H9 (cell line): ENCODE measurements at regions not wholly inside any gene's neighbourhood (a gene's known extent, or its start where the extent isn't known, plus 50 kb on each side); places are given as distances from the start of the nearest gene placed in this dataset.
A peak's percentile ranks its signal among the peaks of the same experiment; 100 is the strongest.

Experiments used
- DNase-seq: peaks from one replicate; pipeline ENCODE4 v3.0.0-alpha.2; 2017
- H2AFZ ChIP-seq: one replicate; pipeline ENCODE4 v1.6.1; 2013; ENCODE audit warnings: mild to moderate bottlenecking, low read length, control low read depth, moderate library complexity
- H2AK5ac ChIP-seq: 2 replicates; pipeline ENCODE4 v1.6.1; 2013; ENCODE audit warnings: low read length, control low read depth, mixed read lengths; ENCODE audit not compliant: insufficient read length
- H2BK120ac ChIP-seq: one replicate; pipeline ENCODE4 v1.6.1; 2013; ENCODE audit warnings: low read depth, mild to moderate bottlenecking, low read length, control low read depth, inconsistent platforms; ENCODE audit not compliant: poor library complexity, severe bottlenecking
- H2BK12ac ChIP-seq: 2 replicates; pipeline ENCODE4 v1.6.1; 2013; ENCODE audit warnings: low read length, control low read depth, mixed read lengths, low read depth; ENCODE audit not compliant: insufficient read length
- H2BK15ac ChIP-seq: 2 replicates; pipeline ENCODE4 v1.6.1; 2013; ENCODE audit warnings: low read depth, low read length, control low read depth
- H2BK20ac ChIP-seq: one replicate; pipeline ENCODE4 v1.6.1; 2013; ENCODE audit warnings: low read depth, mild to moderate bottlenecking, low read length, control low read depth, inconsistent platforms; ENCODE audit not compliant: poor library complexity, severe bottlenecking
- H2BK5ac ChIP-seq: 2 replicates; pipeline ENCODE4 v1.6.1; 2013; ENCODE audit warnings: low read length, control low read depth, mixed read lengths; ENCODE audit not compliant: insufficient read length
- H3K14ac ChIP-seq: 2 replicates; pipeline ENCODE4 v1.6.1; 2013; ENCODE audit warnings: low read length, control low read depth; ENCODE audit not compliant: insufficient read depth
- H3K18ac ChIP-seq: 2 replicates; pipeline ENCODE4 v1.6.1; 2013; ENCODE audit warnings: low read depth, mild to moderate bottlenecking, mixed read lengths, low read length, control low read depth; ENCODE audit not compliant: insufficient read length
- H3K23ac ChIP-seq: 2 replicates; pipeline ENCODE4 v1.6.1; 2013; ENCODE audit warnings: low read length, control low read depth, mixed read lengths, low read depth; ENCODE audit not compliant: insufficient read length
- H3K23me2 ChIP-seq: 2 replicates; pipeline ENCODE4 v1.6.1; 2013; ENCODE audit warnings: low read depth, mild to moderate bottlenecking, mixed read lengths, low read length, control low read depth; ENCODE audit not compliant: insufficient read length, poor library complexity, severe bottlenecking
- H3K27ac ChIP-seq: 2 replicates; pipeline ENCODE4 v1.5.1; 2013; ENCODE audit warnings: low read length, control low read depth, mixed read lengths, low read depth; ENCODE audit not compliant: insufficient read length
- H3K27me3 ChIP-seq: 2 replicates; pipeline ENCODE4 v1.6.1; 2013; ENCODE audit warnings: low read length, control low read depth, inconsistent platforms; ENCODE audit not compliant: insufficient read depth
- H3K4ac ChIP-seq: 2 replicates; pipeline ENCODE4 v1.6.1; 2013; ENCODE audit warnings: low read depth, mild to moderate bottlenecking, control low read depth, inconsistent platforms, low read length, moderate library complexity
- H3K4me1 ChIP-seq: 2 replicates; pipeline ENCODE4 v1.6.1; 2013; ENCODE audit warnings: low read length, control low read depth, inconsistent platforms; ENCODE audit not compliant: insufficient read depth
- H3K4me2 ChIP-seq: 2 replicates; pipeline ENCODE4 v1.6.1; 2013; ENCODE audit warnings: low read length, control low read depth, mixed read lengths; ENCODE audit not compliant: insufficient read length, insufficient read depth
- H3K56ac ChIP-seq: 2 replicates; pipeline ENCODE4 v1.6.1; 2013; ENCODE audit warnings: low read depth, mild to moderate bottlenecking, mixed read lengths, low read length, control low read depth; ENCODE audit not compliant: insufficient read length
- H3K79me1 ChIP-seq: 2 replicates; pipeline ENCODE4 v1.6.1; 2013; ENCODE audit warnings: low read depth, mild to moderate bottlenecking, moderate library complexity, low read length, control low read depth, inconsistent platforms; ENCODE audit not compliant: insufficient read depth, poor library complexity, severe bottlenecking
- H3K79me2 ChIP-seq: 2 replicates; pipeline ENCODE4 v1.6.1; 2013; ENCODE audit warnings: low read length, control low read depth, inconsistent platforms; ENCODE audit not compliant: insufficient read depth
- H3K9ac ChIP-seq: 2 replicates; pipeline ENCODE4 v1.6.1; 2013; ENCODE audit warnings: low read length, control low read depth, mixed read lengths; ENCODE audit not compliant: insufficient read length; ENCODE audit errors: extremely low read depth
- H3K9me3 ChIP-seq: one replicate; pipeline ENCODE4 v1.6.1; 2013; ENCODE audit warnings: low read depth, low read length, inconsistent platforms; ENCODE audit not compliant: control insufficient read depth
- H3T11ph ChIP-seq: one replicate; pipeline ENCODE4 v1.6.1; 2013; ENCODE audit warnings: mild to moderate bottlenecking, low read length, control low read depth, inconsistent platforms
- H4K20me1 ChIP-seq: one replicate; pipeline ENCODE4 v1.6.1; 2013; ENCODE audit not compliant: control insufficient read depth, insufficient read length, insufficient read depth
- H4K5ac ChIP-seq: 2 replicates; pipeline ENCODE4 v1.6.1; 2013; ENCODE audit warnings: low read depth, mild to moderate bottlenecking, mixed read lengths, low read length, control low read depth; ENCODE audit not compliant: insufficient read length
- H4K8ac ChIP-seq: replicated peaks from 2 replicates; pipeline ENCODE4 v1.6.1; 2013; ENCODE audit warnings: low read length, control low read depth, mixed read lengths, low read depth; ENCODE audit not compliant: insufficient read length
- H4K91ac ChIP-seq: 2 replicates; pipeline ENCODE4 v1.6.1; 2013; ENCODE audit warnings: low read depth, mild to moderate bottlenecking, moderate library complexity, mixed read lengths, low read length, control low read depth; ENCODE audit not compliant: insufficient read length
- H3K27ac Mint-ChIP-seq, 3 experiments: 2 replicates in 2 of 3; 3 replicates in 1 of 3; pipeline ENCODE4 v1.8.0; 2020 to 2021; ENCODE audit warnings: mixed read lengths in 3 of 3, mild to moderate bottlenecking in 1 of 3, moderate library complexity in 1 of 3
- H3K27me3 Mint-ChIP-seq: 2 replicates; pipeline ENCODE4 v1.8.0; 2021; ENCODE audit warnings: low read depth, mild to moderate bottlenecking, moderate library complexity, mixed read lengths
- H3K36me3 Mint-ChIP-seq, 3 experiments: 2 replicates in 2 of 3; 3 replicates in 1 of 3; pipeline ENCODE4 v1.8.0; 2020 to 2021; ENCODE audit warnings: low read depth in 3 of 3, mixed read lengths in 3 of 3; ENCODE audit not compliant: insufficient read depth in 1 of 3
- H3K4me1 Mint-ChIP-seq, 2 experiments: 2 replicates each; pipeline ENCODE4 v1.8.0; 2020; ENCODE audit warnings: mixed read lengths in 2 of 2
- H3K4me3 Mint-ChIP-seq, 2 experiments: 2 replicates in 1 of 2; 3 replicates in 1 of 2; pipeline ENCODE4 v1.8.0; 2020 to 2021; ENCODE audit warnings: mild to moderate bottlenecking in 2 of 2, mixed read lengths in 2 of 2, moderate library complexity in 1 of 2
- H3K9me3 Mint-ChIP-seq, 2 experiments: 2 replicates in 1 of 2; 3 replicates in 1 of 2; pipeline ENCODE4 v1.8.0; 2020; ENCODE audit warnings: mild to moderate bottlenecking in 2 of 2, mixed read lengths in 2 of 2, moderate library complexity in 1 of 2
- WGBS: extraction: QIAGEN DNeasy Blood & Tissue Kit; methylation state at CpG from one replicate; pipeline ENCODE4 v1.1.7; 2013; ENCODE audit warnings: missing lambda C conversion rate, low lambda C conversion rate, mixed read lengths; ENCODE audit not compliant: insufficient read length; ENCODE audit errors: extremely low coverage; 5-methylcytosine and 5-hydroxymethylcytosine counted together
- TF ChIP-seq, protein P1 (sequence below): fragments of 200-600 bp; sonication (generic); conservative IDR thresholded peaks from 3 replicates; pipeline ENCODE4 v1.8.0; 2021; ENCODE audit warnings: antibody characterized with exemption, mild to moderate bottlenecking

- no peak overlapping the region for H2BK15ac ChIP-seq
- Mint-ChIP-seq H3K36me3 (no peaks in the 10 kb centered on the region; a peak in 1 of 7 replicates), H3K27me3 (no peaks in the 10 kb centered on the region), H3K27ac (peak overlapping the region in 2 of 3 experiments; percentile 39 to 62; a peak in 3 of 7 replicates), H3K4me1 (peaks cover 21 to 22% of the 10 kb centered on the region in 2 experiments), H3K9me3 (no peaks in the 10 kb centered on the region; a peak in 1 of 5 replicates), H3K4me3 (no peak overlapping the region)
- no peak overlapping the region for H3K56ac ChIP-seq
- TF ChIP-seq, protein P1, sequence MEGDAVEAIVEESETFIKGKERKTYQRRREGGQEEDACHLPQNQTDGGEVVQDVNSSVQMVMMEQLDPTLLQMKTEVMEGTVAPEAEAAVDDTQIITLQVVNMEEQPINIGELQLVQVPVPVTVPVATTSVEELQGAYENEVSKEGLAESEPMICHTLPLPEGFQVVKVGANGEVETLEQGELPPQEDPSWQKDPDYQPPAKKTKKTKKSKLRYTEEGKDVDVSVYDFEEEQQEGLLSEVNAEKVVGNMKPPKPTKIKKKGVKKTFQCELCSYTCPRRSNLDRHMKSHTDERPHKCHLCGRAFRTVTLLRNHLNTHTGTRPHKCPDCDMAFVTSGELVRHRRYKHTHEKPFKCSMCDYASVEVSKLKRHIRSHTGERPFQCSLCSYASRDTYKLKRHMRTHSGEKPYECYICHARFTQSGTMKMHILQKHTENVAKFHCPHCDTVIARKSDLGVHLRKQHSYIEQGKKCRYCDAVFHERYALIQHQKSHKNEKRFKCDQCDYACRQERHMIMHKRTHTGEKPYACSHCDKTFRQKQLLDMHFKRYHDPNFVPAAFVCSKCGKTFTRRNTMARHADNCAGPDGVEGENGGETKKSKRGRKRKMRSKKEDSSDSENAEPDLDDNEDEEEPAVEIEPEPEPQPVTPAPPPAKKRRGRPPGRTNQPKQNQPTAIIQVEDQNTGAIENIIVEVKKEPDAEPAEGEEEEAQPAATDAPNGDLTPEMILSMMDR, result no peak
- no peaks in the 10 kb centered on the region for H3K9me3 ChIP-seq
- no peak overlapping the region for H2AFZ ChIP-seq
- H3K27ac ChIP-seq, result no peak overlapping the region
- H3K18ac ChIP-seq, result peak overlapping the region; percentile 67
- H2BK20ac ChIP-seq, result no peak overlapping the region
- no peak overlapping the region; the same call in 1 of the 2 replicates for H3K4ac ChIP-seq
- H3K23me2 ChIP-seq, result no peaks in the 10 kb centered on the region
- H2BK12ac ChIP-seq, result no peak overlapping the region
- no peaks in the 10 kb centered on the region for H3K27me3 ChIP-seq
- no peak overlapping the region for H4K8ac ChIP-seq
- no peak overlapping the region for H3K4me2 ChIP-seq
- no peaks in the 10 kb centered on the region; the same call in 1 of the 2 replicates for H3K4me1 ChIP-seq
- H2BK5ac ChIP-seq, result no peak overlapping the region
- no CpG with 5 or more reads among the region's 5 CpGs for WGBS
- peak; percentile 35 for DNase-seq
- no peak overlapping the region for H4K91ac ChIP-seq
- no peaks in the 10 kb centered on the region; the same call in 1 of the 2 replicates for H3K79me2 ChIP-seq
- no peaks in the 10 kb centered on the region for H3K79me1 ChIP-seq
- no peaks in the 10 kb centered on the region for H4K20me1 ChIP-seq
- peak overlapping the region; percentile 87 for H2BK120ac ChIP-seq
- no peak overlapping the region for H3K23ac ChIP-seq
- no peak overlapping the region for H2AK5ac ChIP-seq
- H4K5ac ChIP-seq, result no peak overlapping the region
- H3K9ac ChIP-seq, result no peak overlapping the region
- no peak overlapping the region for H3T11ph ChIP-seq
- H3K14ac ChIP-seq, result no peak overlapping the region
These were observed 242.4 kb downstream of the ALDH8A1 start for GRCh38 chr6:134707342-134708031.
